CD4-positive, alpha-beta T cell treated with Interleukin-10 for 1 hour (primary cell): ENCODE measurements at regions not wholly inside any gene's neighbourhood (a gene's known extent, or its start where the extent isn't known, plus 50 kb on each side); places are given as distances from the start of the nearest gene placed in this dataset.
"Not testable (repeated sequence)": the region's sequence is repeated elsewhere in the genome, so short reads cannot be mapped to it uniquely, and the experiment has no call there.

Source experiments
- DNase-seq: peaks from one replicate; pipeline ENCODE4 v3.0.0-alpha.2; 2020

- DNase-seq, result no peak
Measured at GRCh38 chr7:26954951-26955350, 90.6 kb upstream of the SKAP2 start.

GRCh38 chr7:26951407-26951950 is 87.1 kb upstream of the SKAP2 start:
- DNase-seq, result no peak

GRCh38 chr7:26950889-26951288 is 86.5 kb upstream of the SKAP2 start:
- no peak for DNase-seq

GRCh38 chr7:26949319-26949718 is 84.9 kb upstream of the SKAP2 start:
- DNase-seq, result no peak

GRCh38 chr7:26948617-26949118 is 84.3 kb upstream of the SKAP2 start:
- no peak for DNase-seq

GRCh38 chr7:26944501-26945358 is 80.3 kb upstream of the SKAP2 start:
- DNase-seq, result no peak

GRCh38 chr7:26937939-26938623 is 73.7 kb upstream of the SKAP2 start:
- no peak for DNase-seq

GRCh38 chr7:26937306-26937705 is 72.9 kb upstream of the SKAP2 start:
- DNase-seq, result no peak

- DNase-seq, result not testable (repeated sequence)
Measured at GRCh38 chr7:26932616-26933015, 68.2 kb upstream of the SKAP2 start.

- DNase-seq, result no peak
Measured at GRCh38 chr7:26930845-26931244, 66.5 kb upstream of the SKAP2 start.

GRCh38 chr7:26930201-26930600 is 65.8 kb upstream of the SKAP2 start:
- DNase-seq, result no peak

- no peak for DNase-seq
Measured at GRCh38 chr7:26928703-26929347, 64.4 kb upstream of the SKAP2 start.

- DNase-seq, result no peak
Measured at GRCh38 chr7:26925768-26926167, 61.4 kb upstream of the SKAP2 start.

- no peak for DNase-seq
Measured at GRCh38 chr7:26924149-26924767, 59.9 kb upstream of the SKAP2 start.

GRCh38 chr7:26919906-26920493 is 55.6 kb upstream of the SKAP2 start:
- no peak for DNase-seq

GRCh38 chr7:26918241-26918640 is 53.9 kb upstream of the SKAP2 start:
- no peak for DNase-seq

- no peak for DNase-seq
Measured at GRCh38 chr7:26916779-26917320, 52.5 kb upstream of the SKAP2 start.

- no peak for DNase-seq
Measured at GRCh38 chr7:26916336-26916735, 51.9 kb upstream of the SKAP2 start.
